HCT116 (cell line): ENCODE measurements at regions not wholly inside any gene's neighbourhood (a gene's known extent, or its start where the extent isn't known, plus 50 kb on each side); places are given as distances from the start of the nearest gene placed in this dataset.

ENCODE experiments used
- ATAC-seq: fragments of 200-7000 bp; cut with Tn5 transposase; 2 replicates; pipeline ENCODE4 v1.9.1; 2020; ENCODE audit warnings: mild to moderate bottlenecking, moderate library complexity
- BruUV-seq: library from RNA; stranded (reverse); fragments of 400-500 nt; replicated peaks from 2 replicates; lab custom pipeline; 2021; lab: Mats Ljungman, UMichigan
- CTCF ChIA-PET: fragments of 300-600 bp; sonication (Branson Sonifier 250); formaldehyde crosslinking; loops from one replicate; lab custom pipeline; 2021; ENCODE audit warnings: antibody characterized with exemption; lab: Charles Lee
- POLR2A ChIA-PET: fragments of 300-600, 350-600 bp; sonication (Branson Sonifier 250); formaldehyde crosslinking; loops from one replicate; lab custom pipeline; 2021; ENCODE audit warnings: antibody characterized with exemption; lab: Charles Lee
- RAD21 ChIA-PET, 2 experiments: fragments of 300-600 bp; sonication (Branson Sonifier 250); formaldehyde crosslinking; loops; one replicate each; lab custom pipeline; 2023; ENCODE audit warnings: low total read pairs in 2 of 2; ENCODE audit not compliant: uncharacterized antibody in 2 of 2, unreplicated experiment in 2 of 2, low non-redundant PET in 1 of 2; lab: Charles Lee
- DNase-seq: peaks from one replicate; pipeline ENCODE4 v3.0.0-alpha.2; 2010; ENCODE audit warnings: low read depth, low spot score
- H2AFZ ChIP-seq: fragments of 200-600 bp; shearing (Covaris generic), sonication (generic); 2 replicates; pipeline ENCODE4 v1.6.1; 2017; ENCODE audit warnings: low read depth, mixed run types, mixed read lengths, antibody characterized with exemption, low read length; ENCODE audit not compliant: poor library complexity, severe bottlenecking
- H3K27ac ChIP-seq: 2 replicates; pipeline ENCODE4 v1.5.1; 2012; ENCODE audit warnings: low read depth, low read length
- H3K27me3 ChIP-seq: fragments of 200-600 bp; sonication (generic); 2 replicates; pipeline ENCODE4 v1.6.1; 2016; ENCODE audit warnings: mixed run types, low read length, mixed read lengths; ENCODE audit not compliant: insufficient read depth
- H3K36me3 ChIP-seq, 2 experiments: fragments of 200-500 bp in 1 of 2; fragments of 200-600 bp in 1 of 2; sonication (Bioruptor generic) in 1 of 2; sonication (generic) in 1 of 2; 2 replicates each; pipeline versions ENCODE4 v1.5.1 to v1.6.1; 2014 to 2016; ENCODE audit warnings: low read length in 2 of 2, inconsistent platforms in 1 of 2, mixed read lengths in 1 of 2, mixed run types in 1 of 2; ENCODE audit not compliant: insufficient read depth in 2 of 2, control insufficient read depth in 1 of 2
- H3K4me1 ChIP-seq, 2 experiments: fragments of 200-600 bp in 1 of 2; sonication (generic) in 1 of 2; 2 replicates each; pipeline versions ENCODE4 v1.5.1 to v1.6.1; 2012 to 2017; ENCODE audit warnings: low read length in 2 of 2, inconsistent platforms in 1 of 2, mild to moderate bottlenecking in 1 of 2, mixed read lengths in 1 of 2, mixed run types in 1 of 2, moderate library complexity in 1 of 2; ENCODE audit not compliant: insufficient read depth in 2 of 2, control insufficient read depth in 1 of 2
- H3K4me2 ChIP-seq: fragments of 200-600 bp; sonication (generic); 2 replicates; pipeline ENCODE4 v1.6.1; 2017; ENCODE audit warnings: mixed run types, low read length, mixed read lengths
- H3K4me3 ChIP-seq, 2 experiments: fragments of 200-600 bp in 1 of 2; sonication (generic) in 1 of 2; replicated peaks in 1 of 2; 2 replicates each; pipeline ENCODE4 v1.5.1; 2011 to 2016; ENCODE audit warnings: low read length in 2 of 2, control low read depth in 1 of 2, low read depth in 1 of 2, mild to moderate bottlenecking in 1 of 2, mixed read lengths in 1 of 2, mixed run types in 1 of 2
- H3K79me2 ChIP-seq: fragments of 200-600 bp; sonication (generic); 2 replicates; pipeline ENCODE4 v1.6.1; 2017; ENCODE audit warnings: mild to moderate bottlenecking, mixed run types, low read length, moderate library complexity, mixed read lengths; ENCODE audit not compliant: insufficient read depth
- H3K9ac ChIP-seq: fragments of 200-600 bp; sonication (generic); 2 replicates; pipeline ENCODE4 v1.6.1; 2016; ENCODE audit warnings: low read length, mixed read lengths
- H3K9me2 ChIP-seq: fragments of 200-600 bp; sonication (generic), shearing (Covaris generic); 2 replicates; pipeline ENCODE4 v1.6.1; 2017; ENCODE audit warnings: mixed run types, mild to moderate bottlenecking, moderate library complexity; ENCODE audit not compliant: insufficient read depth
- H3K9me3 ChIP-seq, 2 experiments: fragments of 200-500 bp in 1 of 2; fragments of 200-600 bp in 1 of 2; sonication (Bioruptor generic) in 1 of 2; sonication (generic) in 1 of 2; 2 replicates each; pipeline ENCODE4 v1.6.1; 2014 to 2017; ENCODE audit warnings: low read length in 2 of 2, mixed read lengths in 2 of 2, inconsistent platforms in 1 of 2, low read depth in 1 of 2, mild to moderate bottlenecking in 1 of 2, mixed run types in 1 of 2, moderate library complexity in 1 of 2; ENCODE audit not compliant: control insufficient read depth in 1 of 2, insufficient read depth in 1 of 2
- H4K20me1 ChIP-seq: fragments of 200-600 bp; sonication (generic), shearing (Covaris generic); 2 replicates; pipeline ENCODE4 v1.6.1; 2017; ENCODE audit warnings: mixed run types, mild to moderate bottlenecking, moderate library complexity; ENCODE audit not compliant: insufficient read depth
- ATF3 ChIP-seq: IDR thresholded peaks from 2 replicates; pipeline ENCODE4 v1.6.1; 2012
- CBX3 ChIP-seq: IDR thresholded peaks from 2 replicates; pipeline ENCODE4 v1.6.1; 2012; ENCODE audit warnings: low read depth
- CTCF ChIP-seq, 3 experiments: fragments of 200-600 bp in 1 of 3; sonication (generic) in 1 of 3; IDR thresholded peaks in 2 of 3; conservative IDR thresholded peaks in 1 of 3; 2 replicates each; pipeline ENCODE4 v1.5.1; 2012 to 2017; ENCODE audit warnings: low read depth in 2 of 3, low read length in 2 of 3, antibody characterized with exemption in 1 of 3, borderline replicate concordance in 1 of 3, control low read depth in 1 of 3, mild to moderate bottlenecking in 1 of 3, mixed read lengths in 1 of 3, mixed run types in 1 of 3, moderate library complexity in 1 of 3; ENCODE audit not compliant: insufficient read depth in 1 of 3
- EGR1 ChIP-seq: IDR thresholded peaks from 2 replicates; pipeline ENCODE4 v1.6.1; 2012; ENCODE audit warnings: low read depth
- ELF1 ChIP-seq: IDR thresholded peaks from 2 replicates; pipeline ENCODE4 v1.6.1; 2012; ENCODE audit warnings: low read depth, borderline replicate concordance
- EZH2phosphoT487 ChIP-seq: fragments of 200-600 bp; IDR thresholded peaks from 2 replicates; pipeline ENCODE4 v1.6.1; 2018; ENCODE audit warnings: antibody characterized with exemption, borderline replicate concordance
- JUND ChIP-seq: IDR thresholded peaks from 2 replicates; pipeline ENCODE4 v1.6.1; 2012
- RAD21 ChIP-seq: IDR thresholded peaks from 2 replicates; pipeline ENCODE4 v1.6.1; 2012; ENCODE audit warnings: low read depth, mild to moderate bottlenecking
- REST ChIP-seq: IDR thresholded peaks from 2 replicates; pipeline ENCODE4 v1.6.1; 2012; ENCODE audit warnings: low read depth
- SRF ChIP-seq: IDR thresholded peaks from 2 replicates; pipeline ENCODE4 v1.6.1; 2012; ENCODE audit warnings: low read depth
- ZBTB33 ChIP-seq: IDR thresholded peaks from 2 replicates; pipeline ENCODE4 v1.6.1; 2011; ENCODE audit warnings: mild to moderate bottlenecking, low read length, moderate library complexity; ENCODE audit not compliant: insufficient replicate concordance; ENCODE audit errors: extremely low read depth
- ZFX ChIP-seq: fragments of 450-650 bp; IDR thresholded peaks from 2 replicates; pipeline ENCODE4 v1.6.1; 2017
- intact Hi-C: fragments of 100-400 bp; cut with micrococcal nuclease; formaldehyde crosslinking; loops from 2 replicates; pipeline ENCODE4 v1.10.0; 2022
- TF ChIP-seq, protein P1 (sequence below): IDR thresholded peaks from 2 replicates; pipeline ENCODE4 v1.6.1; 2012

- intact Hi-C loops: no loop called here
- BruUV-seq: no TSS peak
- POLR2A ChIA-PET: no interaction called here
- CTCF ChIA-PET: no interaction called here
- H3K4me2 ChIP-seq: no peak overlapping the region
- ATAC-seq: no peak
- H3K9ac ChIP-seq: no peak overlapping the region
- no peak for DNase-seq
- no peak overlapping the region for H3K4me3 ChIP-seq
- H3K79me2 ChIP-seq: no peaks in the 10 kb centered on the region
- no peak overlapping the region for H2AFZ ChIP-seq
- H3K27ac ChIP-seq: no peak overlapping the region
- TF ChIP-seq JUND (no peak), EZH2phosphoT487 (no peak), CTCF (IDR thresholded peaks at IDR 0.05 in 2 of 3, conservative IDR thresholded peaks at IDR 0.05 in 1 of 3; ENCODE audit: borderline replicate concordance in 1 of 3, insufficient read depth in 1 of 3, low read depth in 2 of 3, low read length in 2 of 3) (no peak), CBX3 (no peak), RAD21 (no peak), SRF (no peak), ZFX (no peak)
- no peaks in the 10 kb centered on the region for H3K9me2 ChIP-seq
- H3K27me3 ChIP-seq: no peaks in the 10 kb centered on the region
- H3K36me3 ChIP-seq: no peaks in the 10 kb centered on the region
- H3K9me3 ChIP-seq: peaks cover 3 to 8% of the 10 kb centered on the region in 2 experiments; a peak in 2 of 4 replicates
- RAD21 ChIA-PET: no interaction called here
- no peaks in the 10 kb centered on the region for H3K4me1 ChIP-seq
- no peaks in the 10 kb centered on the region for H4K20me1 ChIP-seq
Measured at GRCh38 chr1:238341395-238341794, 450.7 kb upstream of the ZP4 start.

- Histone ChIP-seq H3K9me2 (no peaks in the 10 kb centered on the region), H4K20me1 (no peaks in the 10 kb centered on the region), H3K4me1 (no peaks in the 10 kb centered on the region), H3K36me3 (no peaks in the 10 kb centered on the region), H3K27me3 (no peaks in the 10 kb centered on the region), H3K4me2 (no peak overlapping the region), H3K27ac (no peak overlapping the region), H3K4me3 (no peak overlapping the region), H2AFZ (no peak overlapping the region), H3K9me3 (peaks cover 4 to 8% of the 10 kb centered on the region in 2 experiments; a peak in 2 of 4 replicates), H3K79me2 (no peaks in the 10 kb centered on the region), H3K9ac (no peak overlapping the region)
- intact Hi-C loops: no loop called here
- BruUV-seq: no TSS peak
- ATAC-seq (no peak), DNase-seq (no peak)
- RAD21 ChIA-PET: no interaction called here
- POLR2A ChIA-PET: no interaction called here
- CTCF ChIA-PET: no interaction called here
- no peak for TF ChIP-seq ATF3
- TF ChIP-seq EGR1: no peak
- no peak for TF ChIP-seq ZBTB33
- no peak for TF ChIP-seq JUND
- no peak for TF ChIP-seq REST
- TF ChIP-seq ELF1: no peak
- TF ChIP-seq ZFX: no peak
- TF ChIP-seq, protein P1, sequence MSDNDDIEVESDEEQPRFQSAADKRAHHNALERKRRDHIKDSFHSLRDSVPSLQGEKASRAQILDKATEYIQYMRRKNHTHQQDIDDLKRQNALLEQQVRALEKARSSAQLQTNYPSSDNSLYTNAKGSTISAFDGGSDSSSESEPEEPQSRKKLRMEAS: no peak
Measured at GRCh38 chr1:238340989-238341388, 450.3 kb upstream of the ZP4 start.
